ENCODE measurements at regions not wholly inside any gene's neighbourhood (a gene's known extent, or its start where the extent isn't known, plus 50 kb on each side); places are given as distances from the start of the nearest gene placed in this dataset.
"Not testable (repeated sequence)": the region's sequence is repeated elsewhere in the genome, so short reads cannot be mapped to it uniquely, and the experiment has no call there.

DNA sequence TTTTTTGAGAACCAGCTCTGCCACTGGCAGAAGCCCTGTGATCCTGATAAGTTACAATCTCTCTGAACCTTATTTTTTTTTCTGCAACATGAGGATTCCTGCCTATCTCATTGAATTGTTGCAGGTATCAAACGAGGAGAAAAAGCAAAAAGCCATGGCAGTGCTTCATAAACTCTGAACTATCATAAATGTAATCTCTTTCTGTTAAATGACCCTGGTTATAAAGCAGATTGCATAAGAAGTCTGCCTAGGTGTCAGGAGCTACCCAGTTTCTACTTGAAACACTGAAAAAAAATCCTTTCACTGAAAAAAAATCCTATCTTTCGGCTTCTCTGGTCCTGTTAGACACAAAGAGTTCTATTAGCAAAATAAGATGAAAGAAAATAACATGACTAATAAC is 172.7 kb downstream of the FAM43A start:
- DNase-seq (ENCODE audit: low read depth in 3 of 3, low spot score in 2 of 3) = no peak

DNA sequence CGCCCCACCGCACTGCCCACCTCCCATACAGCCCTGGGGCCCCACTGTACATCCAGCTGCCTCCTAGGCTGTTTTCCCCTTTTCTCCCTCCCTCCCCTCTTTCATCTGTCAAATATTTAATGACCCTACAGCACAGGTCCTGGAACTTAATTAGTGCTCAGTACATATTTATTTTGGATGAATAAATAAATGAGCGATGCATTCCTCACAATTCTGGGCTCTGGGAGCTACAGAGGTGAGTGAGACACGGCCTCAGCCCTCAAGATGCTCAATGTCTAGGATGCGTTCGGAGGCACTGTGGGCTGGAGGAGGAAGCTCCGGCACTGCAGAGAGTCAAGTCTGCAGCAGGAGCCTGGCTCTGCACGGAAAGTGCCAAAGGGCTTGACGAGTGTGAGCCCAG is 175.0 kb downstream of the FAM43A start:
- DNase-seq (ENCODE audit: low read depth in 3 of 3, low spot score in 2 of 3) = no peak

DNA sequence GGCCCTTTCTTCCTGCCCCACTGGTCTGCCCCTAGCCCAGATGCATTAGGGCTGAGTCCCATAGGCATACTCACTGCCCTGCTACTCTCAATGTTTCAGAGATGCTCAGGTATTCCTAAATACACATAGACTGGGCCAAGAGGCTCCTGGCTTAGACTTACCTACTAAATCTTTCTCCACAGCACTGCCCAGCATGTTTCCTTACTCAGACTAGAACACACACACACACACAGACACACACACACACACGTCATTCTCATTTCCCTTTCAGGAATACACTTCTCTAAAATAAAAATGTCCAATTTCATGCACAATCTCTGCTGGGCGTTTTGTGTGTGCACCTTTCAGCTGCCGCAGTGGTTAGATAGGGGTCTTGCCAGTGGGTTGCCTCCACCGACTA is 175.7 kb downstream of the FAM43A start:
- no peak for DNase-seq (ENCODE audit: low read depth in 3 of 3, low spot score in 2 of 3)

- DNase-seq (ENCODE audit: low read depth in 3 of 3, low spot score in 2 of 3) = no peak
Observed at GRCh38 chr3:194865061-194865460, 179.4 kb downstream of the FAM43A start.

DNA sequence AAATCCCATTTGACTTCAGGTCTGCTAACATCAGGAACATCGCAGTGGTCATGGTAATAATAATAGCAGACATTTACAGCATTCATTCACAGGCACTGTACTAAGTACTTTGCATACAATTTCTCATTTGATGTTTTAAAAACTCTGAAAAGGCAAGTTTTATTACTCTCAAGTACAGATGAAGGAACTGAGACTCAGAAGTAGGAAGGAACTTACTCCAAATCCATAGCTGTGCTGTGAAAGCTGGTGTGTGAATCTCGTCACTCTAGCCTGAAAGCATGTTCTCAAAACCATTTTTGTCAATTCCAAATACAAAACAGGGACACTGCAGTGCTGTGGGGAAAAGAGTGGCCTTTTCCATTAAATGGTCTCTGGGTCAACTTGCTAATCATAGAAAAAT is 179.9 kb downstream of the FAM43A start:
- no peak for DNase-seq (ENCODE audit: low read depth in 3 of 3, low spot score in 2 of 3)

- no peak for DNase-seq (ENCODE audit: low read depth in 3 of 3, low spot score in 2 of 3)
Observed at GRCh38 chr3:194866236-194866635, 180.6 kb downstream of the FAM43A start.

DNA sequence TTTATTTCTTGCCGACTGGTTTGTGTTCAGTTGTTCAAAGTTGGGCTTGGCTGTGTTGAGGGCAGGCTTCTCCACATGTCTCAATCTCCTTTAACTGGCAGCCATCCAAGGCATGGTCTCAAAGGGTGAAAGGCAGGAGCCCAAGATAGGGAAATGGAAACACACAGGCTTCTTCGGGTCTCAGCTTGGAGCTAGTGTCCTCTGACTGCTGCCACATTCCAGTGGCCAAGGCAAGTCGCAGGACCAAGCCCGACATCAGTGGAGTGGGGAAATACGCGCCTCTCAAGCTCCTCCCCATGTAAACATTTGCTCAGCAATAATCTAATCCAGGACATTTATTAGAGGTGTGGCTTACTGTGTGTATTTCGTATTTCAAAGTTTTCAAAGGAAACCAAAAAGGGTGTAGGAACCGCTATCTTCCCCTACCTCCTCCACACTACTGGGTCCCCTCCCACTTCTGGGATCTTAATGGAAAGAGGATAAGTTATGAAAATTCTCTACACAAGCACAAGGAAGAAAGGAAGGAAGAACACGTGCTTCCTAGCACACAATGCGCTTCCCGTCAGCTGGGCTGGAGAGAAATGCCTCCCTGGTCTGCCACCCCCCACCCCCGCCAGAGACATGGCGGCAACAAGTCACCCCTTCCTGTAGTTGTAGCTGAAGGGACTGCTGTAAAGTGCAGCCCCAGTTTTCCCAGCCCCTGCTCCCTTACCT is 181.7 kb downstream of the FAM43A start:
- no peak for DNase-seq (ENCODE audit: low read depth in 3 of 3, low spot score in 2 of 3)

DNA sequence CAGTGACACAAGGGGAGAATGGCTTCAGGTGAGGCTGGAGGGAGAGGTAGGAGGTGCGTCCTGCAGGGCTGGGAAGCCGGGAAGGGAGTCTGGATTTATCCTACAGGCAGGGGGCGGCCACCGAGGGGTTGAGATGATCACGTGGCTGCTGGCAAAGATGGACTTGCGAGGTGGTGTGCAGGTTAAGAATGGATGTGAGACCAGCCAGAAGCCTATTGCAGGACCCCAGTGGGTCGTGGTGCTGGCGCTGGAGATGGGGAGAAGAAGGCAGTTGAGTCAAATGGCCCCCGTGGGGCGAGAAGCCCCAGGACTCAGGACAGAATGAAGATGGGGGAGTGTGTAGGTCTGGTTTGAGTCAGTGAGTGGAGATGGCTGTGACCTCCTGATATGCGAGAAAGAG is 183.1 kb downstream of the FAM43A start:
- no peak for DNase-seq (ENCODE audit: low read depth in 3 of 3, low spot score in 2 of 3)

DNA sequence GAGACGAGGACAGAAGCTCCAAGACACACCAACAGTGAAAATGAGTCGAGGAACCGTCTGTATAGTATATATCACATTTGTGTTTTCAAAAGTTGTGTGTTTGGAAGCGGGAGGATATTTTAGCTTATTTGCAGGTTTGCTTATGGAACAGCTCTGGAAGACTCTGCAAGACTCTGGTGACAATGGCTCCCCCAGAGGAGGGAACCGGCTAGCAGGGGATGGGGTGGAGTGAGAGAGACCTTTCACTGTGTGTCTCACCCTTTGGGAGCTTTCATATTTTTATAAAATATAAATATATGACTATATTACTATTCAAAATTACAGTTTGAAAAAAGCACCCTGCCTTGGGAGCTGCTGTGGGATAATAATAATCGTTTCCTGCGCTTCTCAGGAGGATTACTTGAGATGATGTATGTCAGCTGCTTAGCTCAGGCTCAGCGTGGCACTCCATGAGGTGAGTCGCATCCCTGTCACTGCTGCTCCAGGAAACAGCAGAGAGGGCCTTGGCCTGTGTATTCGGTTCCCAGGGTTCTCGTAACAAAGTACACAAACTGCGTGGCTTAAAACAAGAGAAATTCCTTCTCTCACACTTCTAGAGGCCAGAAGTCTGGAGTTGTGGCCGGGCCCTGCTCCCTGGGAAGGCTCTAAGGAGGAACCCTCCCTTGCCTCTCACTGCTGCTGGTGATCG is 183.9 kb downstream of the FAM43A start:
- no peak for DNase-seq (ENCODE audit: low read depth in 3 of 3, low spot score in 2 of 3)

DNA sequence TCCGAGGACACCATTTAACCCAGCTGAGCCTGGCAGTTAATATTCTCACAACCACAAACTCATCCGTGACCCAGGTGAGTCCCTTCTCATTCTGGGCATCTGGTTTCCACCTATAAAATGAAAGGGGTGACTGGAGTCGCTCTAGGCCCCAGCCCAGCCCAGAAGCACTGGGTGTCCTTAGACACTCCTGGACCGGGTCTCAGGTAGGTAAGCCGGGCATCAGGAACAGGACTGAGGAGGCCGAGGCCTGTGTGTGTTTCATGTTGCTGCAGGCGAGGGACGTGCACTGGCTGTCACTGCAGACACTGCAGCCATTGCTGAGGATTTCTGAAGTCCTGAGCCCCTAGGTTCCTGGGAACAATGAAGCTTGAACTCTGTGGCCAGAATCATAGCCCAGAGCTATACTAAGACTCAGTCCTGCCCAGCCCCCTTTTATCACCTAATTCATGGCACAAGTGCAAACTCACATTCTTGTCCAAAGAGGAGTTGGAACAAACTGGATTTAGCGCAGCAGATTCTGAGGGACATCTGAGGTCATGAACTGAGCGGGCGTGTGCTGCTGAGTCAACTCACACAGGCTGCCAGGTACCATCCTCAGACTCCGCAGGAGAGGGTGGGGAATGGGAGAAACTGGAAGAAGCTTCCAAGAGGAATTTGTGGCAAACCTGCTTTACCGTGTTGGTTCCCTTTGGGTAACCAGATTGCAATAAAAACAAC is 184.9 kb downstream of the FAM43A start:
- DNase-seq (ENCODE audit: low read depth in 3 of 3, low spot score in 2 of 3) = no peak

DNA sequence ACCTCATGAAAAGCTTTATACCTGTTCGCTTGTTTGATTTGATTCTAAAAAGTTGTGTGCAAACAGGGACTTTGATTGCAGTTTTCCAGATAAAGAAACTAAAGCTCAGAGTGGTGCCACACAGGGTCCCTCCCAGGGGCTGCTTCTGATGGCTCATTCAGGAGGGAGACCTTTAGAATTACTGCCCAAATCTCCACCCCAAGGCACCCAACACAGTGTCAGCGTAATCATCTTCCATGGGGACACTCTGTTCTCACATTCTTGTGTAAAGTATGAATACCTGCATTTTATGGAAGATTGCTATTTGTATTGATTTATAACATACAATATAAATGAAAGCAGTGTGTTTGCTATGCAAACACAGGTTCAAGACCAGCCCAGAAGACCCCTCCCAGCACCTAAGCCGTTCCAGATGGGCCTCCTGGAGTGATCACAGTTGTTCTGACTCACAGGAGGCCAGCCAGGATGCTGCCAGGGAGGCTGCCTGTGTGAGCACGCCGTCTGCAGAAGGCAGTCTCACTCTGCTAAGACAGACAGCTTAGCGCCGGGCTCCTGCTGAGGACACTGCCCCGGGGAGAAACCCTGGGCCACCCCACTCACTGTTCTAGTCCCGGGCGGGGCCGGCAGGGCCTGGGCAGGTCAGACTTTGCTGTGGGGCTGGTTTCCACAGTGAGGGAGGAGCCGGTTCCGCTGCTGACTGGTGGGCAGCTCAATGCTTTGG is 185.6 kb downstream of the FAM43A start:
- DNase-seq (ENCODE audit: low read depth in 3 of 3, low spot score in 2 of 3) = no peak

- DNase-seq (ENCODE audit: low read depth in 3 of 3, low spot score in 2 of 3) = no peak
Observed at GRCh38 chr3:194871864-194872668, 186.4 kb downstream of the FAM43A start.

DNA sequence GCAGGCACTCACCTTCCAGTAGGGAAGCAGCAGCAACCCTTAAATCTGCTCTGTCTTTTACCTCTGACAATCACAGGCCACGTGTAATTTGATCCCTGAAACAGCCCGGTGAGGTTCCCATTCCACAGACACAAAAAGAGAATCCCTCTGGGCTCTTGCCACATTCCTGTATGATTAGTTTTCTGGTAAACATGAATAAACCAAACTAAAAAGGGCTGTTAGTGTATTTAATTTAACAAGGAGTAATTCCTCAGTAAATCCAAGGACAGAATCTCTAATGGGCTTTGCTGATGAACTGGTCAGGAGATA is 186.9 kb downstream of the FAM43A start:
- no peak for DNase-seq (ENCODE audit: low read depth in 3 of 3, low spot score in 2 of 3)

- DNase-seq (ENCODE audit: low read depth in 3 of 3, low spot score in 2 of 3) = not testable (repeated sequence)
Observed at GRCh38 chr3:194873474-194873873, 187.8 kb downstream of the FAM43A start.

DNA sequence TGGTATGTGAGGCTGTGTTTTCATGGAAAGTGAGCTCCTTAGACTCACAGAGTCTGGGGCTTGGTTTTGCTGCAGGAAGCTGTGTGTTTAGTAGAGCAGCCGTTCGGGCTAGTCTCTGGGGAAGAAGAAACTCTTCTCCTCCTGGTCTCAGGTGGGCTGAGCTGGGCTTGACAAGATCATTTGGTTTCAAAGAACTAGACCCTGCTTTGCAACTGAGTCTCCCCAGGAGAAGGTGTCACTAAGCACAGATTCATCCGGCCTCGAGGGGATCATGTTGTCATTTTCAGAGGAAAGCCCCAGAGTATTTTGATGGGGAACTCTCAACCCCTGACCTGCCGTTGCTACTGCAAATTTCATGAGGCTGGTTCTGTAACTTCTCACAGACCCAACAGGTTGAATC is 188.5 kb downstream of the FAM43A start:
- no peak for DNase-seq (ENCODE audit: low read depth in 3 of 3, low spot score in 2 of 3)

DNA sequence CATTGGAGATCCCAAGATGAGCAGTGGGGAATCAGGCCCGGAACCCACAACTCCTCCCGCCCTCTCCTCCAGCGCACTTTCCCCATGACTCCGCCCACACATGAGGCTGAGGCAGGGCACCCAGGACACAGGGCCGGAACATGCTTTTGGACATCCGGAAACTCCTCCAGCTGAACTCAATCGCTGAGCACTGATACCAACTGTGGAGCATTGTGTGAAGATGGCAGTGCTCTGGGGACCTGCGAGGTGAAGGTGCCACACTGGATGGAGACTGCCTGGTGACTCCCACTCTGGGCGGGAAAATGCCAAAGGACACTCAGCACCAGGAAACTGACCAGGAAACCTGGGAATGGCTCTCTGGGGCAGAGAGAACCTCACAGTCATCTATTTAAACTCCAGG is 189.1 kb downstream of the FAM43A start:
- no peak for DNase-seq (ENCODE audit: low read depth in 3 of 3, low spot score in 2 of 3)

- DNase-seq (ENCODE audit: low read depth in 3 of 3, low spot score in 2 of 3) = no peak
Observed at GRCh38 chr3:194875581-194876402, 190.1 kb downstream of the FAM43A start.

DNA sequence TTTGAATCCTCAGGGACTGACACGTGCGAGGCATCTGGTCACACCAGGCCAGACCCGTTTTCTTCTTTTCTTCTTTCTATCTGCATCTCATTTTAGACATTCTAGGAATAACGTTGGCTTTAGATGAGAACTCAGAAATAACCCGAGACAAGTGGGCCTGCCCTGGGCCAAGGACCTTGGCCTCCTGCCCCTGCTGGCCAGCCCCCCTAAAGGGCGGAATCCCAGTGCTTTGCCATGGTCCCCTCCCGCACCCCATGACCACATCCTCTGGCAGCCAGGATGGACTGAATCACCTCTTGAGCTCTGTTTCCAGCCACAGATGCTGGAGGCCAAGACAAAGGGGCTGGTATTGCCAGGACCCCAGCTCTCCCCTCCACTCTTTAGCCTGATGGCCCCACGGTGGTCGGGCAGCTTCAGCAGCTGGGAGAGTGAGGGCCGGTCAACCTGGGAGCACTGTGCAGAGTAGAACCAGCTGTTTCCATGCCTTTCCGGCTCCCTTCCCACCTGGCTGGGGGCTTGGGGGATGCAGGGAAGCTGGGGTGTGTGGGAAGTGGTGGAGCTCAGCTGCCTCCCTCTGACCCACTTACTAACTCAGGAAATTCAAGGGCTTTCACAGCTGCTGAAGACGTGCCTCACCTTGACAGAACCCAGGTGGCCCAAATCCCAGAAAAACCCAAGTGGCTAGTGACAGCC is 190.9 kb downstream of the FAM43A start:
- DNase-seq (ENCODE audit: low read depth in 3 of 3, low spot score in 2 of 3) = no peak
